H9 (cell line): ENCODE measurements at regions not wholly inside any gene's neighbourhood (a gene's known extent, or its start where the extent isn't known, plus 50 kb on each side); places are given as distances from the start of the nearest gene placed in this dataset.

ENCODE experiments used
- DNase-seq: peaks from one replicate; pipeline ENCODE4 v3.0.0-alpha.2; 2017
- H2AFZ ChIP-seq: one replicate; pipeline ENCODE4 v1.6.1; 2013; ENCODE audit warnings: mild to moderate bottlenecking, low read length, control low read depth, moderate library complexity
- H2AK5ac ChIP-seq: 2 replicates; pipeline ENCODE4 v1.6.1; 2013; ENCODE audit warnings: low read length, control low read depth, mixed read lengths; ENCODE audit not compliant: insufficient read length
- H2BK120ac ChIP-seq: one replicate; pipeline ENCODE4 v1.6.1; 2013; ENCODE audit warnings: low read depth, mild to moderate bottlenecking, low read length, control low read depth, inconsistent platforms; ENCODE audit not compliant: poor library complexity, severe bottlenecking
- H2BK12ac ChIP-seq: 2 replicates; pipeline ENCODE4 v1.6.1; 2013; ENCODE audit warnings: low read length, control low read depth, mixed read lengths, low read depth; ENCODE audit not compliant: insufficient read length
- H2BK15ac ChIP-seq: 2 replicates; pipeline ENCODE4 v1.6.1; 2013; ENCODE audit warnings: low read depth, low read length, control low read depth
- H2BK20ac ChIP-seq: one replicate; pipeline ENCODE4 v1.6.1; 2013; ENCODE audit warnings: low read depth, mild to moderate bottlenecking, low read length, control low read depth, inconsistent platforms; ENCODE audit not compliant: poor library complexity, severe bottlenecking
- H2BK5ac ChIP-seq: 2 replicates; pipeline ENCODE4 v1.6.1; 2013; ENCODE audit warnings: low read length, control low read depth, mixed read lengths; ENCODE audit not compliant: insufficient read length
- H3K14ac ChIP-seq: 2 replicates; pipeline ENCODE4 v1.6.1; 2013; ENCODE audit warnings: low read length, control low read depth; ENCODE audit not compliant: insufficient read depth
- H3K18ac ChIP-seq: 2 replicates; pipeline ENCODE4 v1.6.1; 2013; ENCODE audit warnings: low read depth, mild to moderate bottlenecking, mixed read lengths, low read length, control low read depth; ENCODE audit not compliant: insufficient read length
- H3K23ac ChIP-seq: 2 replicates; pipeline ENCODE4 v1.6.1; 2013; ENCODE audit warnings: low read length, control low read depth, mixed read lengths, low read depth; ENCODE audit not compliant: insufficient read length
- H3K23me2 ChIP-seq: 2 replicates; pipeline ENCODE4 v1.6.1; 2013; ENCODE audit warnings: low read depth, mild to moderate bottlenecking, mixed read lengths, low read length, control low read depth; ENCODE audit not compliant: insufficient read length, poor library complexity, severe bottlenecking
- H3K27ac ChIP-seq: 2 replicates; pipeline ENCODE4 v1.5.1; 2013; ENCODE audit warnings: low read length, control low read depth, mixed read lengths, low read depth; ENCODE audit not compliant: insufficient read length
- H3K27me3 ChIP-seq: 2 replicates; pipeline ENCODE4 v1.6.1; 2013; ENCODE audit warnings: low read length, control low read depth, inconsistent platforms; ENCODE audit not compliant: insufficient read depth
- H3K4ac ChIP-seq: 2 replicates; pipeline ENCODE4 v1.6.1; 2013; ENCODE audit warnings: low read depth, mild to moderate bottlenecking, control low read depth, inconsistent platforms, low read length, moderate library complexity
- H3K4me1 ChIP-seq: 2 replicates; pipeline ENCODE4 v1.6.1; 2013; ENCODE audit warnings: low read length, control low read depth, inconsistent platforms; ENCODE audit not compliant: insufficient read depth
- H3K4me2 ChIP-seq: 2 replicates; pipeline ENCODE4 v1.6.1; 2013; ENCODE audit warnings: low read length, control low read depth, mixed read lengths; ENCODE audit not compliant: insufficient read length, insufficient read depth
- H3K56ac ChIP-seq: 2 replicates; pipeline ENCODE4 v1.6.1; 2013; ENCODE audit warnings: low read depth, mild to moderate bottlenecking, mixed read lengths, low read length, control low read depth; ENCODE audit not compliant: insufficient read length
- H3K79me1 ChIP-seq: 2 replicates; pipeline ENCODE4 v1.6.1; 2013; ENCODE audit warnings: low read depth, mild to moderate bottlenecking, moderate library complexity, low read length, control low read depth, inconsistent platforms; ENCODE audit not compliant: insufficient read depth, poor library complexity, severe bottlenecking
- H3K79me2 ChIP-seq: 2 replicates; pipeline ENCODE4 v1.6.1; 2013; ENCODE audit warnings: low read length, control low read depth, inconsistent platforms; ENCODE audit not compliant: insufficient read depth
- H3K9ac ChIP-seq: 2 replicates; pipeline ENCODE4 v1.6.1; 2013; ENCODE audit warnings: low read length, control low read depth, mixed read lengths; ENCODE audit not compliant: insufficient read length; ENCODE audit errors: extremely low read depth
- H3K9me3 ChIP-seq: one replicate; pipeline ENCODE4 v1.6.1; 2013; ENCODE audit warnings: low read depth, low read length, inconsistent platforms; ENCODE audit not compliant: control insufficient read depth
- H3T11ph ChIP-seq: one replicate; pipeline ENCODE4 v1.6.1; 2013; ENCODE audit warnings: mild to moderate bottlenecking, low read length, control low read depth, inconsistent platforms
- H4K20me1 ChIP-seq: one replicate; pipeline ENCODE4 v1.6.1; 2013; ENCODE audit not compliant: control insufficient read depth, insufficient read length, insufficient read depth
- H4K5ac ChIP-seq: 2 replicates; pipeline ENCODE4 v1.6.1; 2013; ENCODE audit warnings: low read depth, mild to moderate bottlenecking, mixed read lengths, low read length, control low read depth; ENCODE audit not compliant: insufficient read length
- H4K8ac ChIP-seq: replicated peaks from 2 replicates; pipeline ENCODE4 v1.6.1; 2013; ENCODE audit warnings: low read length, control low read depth, mixed read lengths, low read depth; ENCODE audit not compliant: insufficient read length
- H4K91ac ChIP-seq: 2 replicates; pipeline ENCODE4 v1.6.1; 2013; ENCODE audit warnings: low read depth, mild to moderate bottlenecking, moderate library complexity, mixed read lengths, low read length, control low read depth; ENCODE audit not compliant: insufficient read length
- H3K27ac Mint-ChIP-seq, 3 experiments: 2 replicates in 2 of 3; 3 replicates in 1 of 3; pipeline ENCODE4 v1.8.0; 2020 to 2021; ENCODE audit warnings: mixed read lengths in 3 of 3, mild to moderate bottlenecking in 1 of 3, moderate library complexity in 1 of 3
- H3K27me3 Mint-ChIP-seq: 2 replicates; pipeline ENCODE4 v1.8.0; 2021; ENCODE audit warnings: low read depth, mild to moderate bottlenecking, moderate library complexity, mixed read lengths
- H3K36me3 Mint-ChIP-seq, 3 experiments: 2 replicates in 2 of 3; 3 replicates in 1 of 3; pipeline ENCODE4 v1.8.0; 2020 to 2021; ENCODE audit warnings: low read depth in 3 of 3, mixed read lengths in 3 of 3; ENCODE audit not compliant: insufficient read depth in 1 of 3
- H3K4me1 Mint-ChIP-seq, 2 experiments: 2 replicates each; pipeline ENCODE4 v1.8.0; 2020; ENCODE audit warnings: mixed read lengths in 2 of 2
- H3K4me3 Mint-ChIP-seq, 2 experiments: 2 replicates in 1 of 2; 3 replicates in 1 of 2; pipeline ENCODE4 v1.8.0; 2020 to 2021; ENCODE audit warnings: mild to moderate bottlenecking in 2 of 2, mixed read lengths in 2 of 2, moderate library complexity in 1 of 2
- H3K9me3 Mint-ChIP-seq, 2 experiments: 2 replicates in 1 of 2; 3 replicates in 1 of 2; pipeline ENCODE4 v1.8.0; 2020; ENCODE audit warnings: mild to moderate bottlenecking in 2 of 2, mixed read lengths in 2 of 2, moderate library complexity in 1 of 2
- TF ChIP-seq, protein P1 (sequence below): fragments of 200-600 bp; sonication (generic); conservative IDR thresholded peaks from 3 replicates; pipeline ENCODE4 v1.8.0; 2021; ENCODE audit warnings: antibody characterized with exemption, mild to moderate bottlenecking

DNA sequence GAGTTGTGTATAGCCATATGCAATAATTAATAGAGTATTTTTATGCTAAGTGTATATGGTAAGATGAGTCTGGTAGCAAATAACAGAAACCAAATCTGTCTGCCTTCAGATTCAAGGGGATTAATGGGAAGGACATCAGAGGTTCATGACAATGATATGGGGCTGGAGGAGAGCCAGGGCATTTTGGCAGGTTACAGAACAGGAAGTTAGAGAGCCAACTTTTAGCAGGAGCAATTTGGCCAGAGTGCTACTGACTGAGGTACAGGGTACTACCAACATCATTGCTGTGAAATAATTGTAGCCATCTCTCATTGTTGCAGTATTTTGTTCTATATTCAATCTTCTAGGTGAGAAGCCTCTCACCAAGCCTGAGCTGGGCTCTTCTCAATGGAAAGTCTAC is 210.9 kb upstream of the FAM47A start:
- H3K79me2 ChIP-seq: no peaks in the 10 kb centered on the region
- H3K4ac ChIP-seq: no peak overlapping the region
- no peak overlapping the region for H2BK5ac ChIP-seq
- H3K27ac ChIP-seq: no peak overlapping the region
- no peak overlapping the region for H2AFZ ChIP-seq
- H4K20me1 ChIP-seq: no peaks in the 10 kb centered on the region
- H2BK20ac ChIP-seq: no peak overlapping the region
- H3K4me1 Mint-ChIP-seq: no peaks in the 10 kb centered on the region
- no peaks in the 10 kb centered on the region for H3K23me2 ChIP-seq
- H3K36me3 Mint-ChIP-seq: peaks cover 0 to 2% (median 0%) of the 10 kb centered on the region in 3 experiments; a peak in 1 of 7 replicates
- H2BK12ac ChIP-seq: no peak overlapping the region
- no peak overlapping the region for H2AK5ac ChIP-seq
- no peak overlapping the region for H3K9ac ChIP-seq
- H4K91ac ChIP-seq: no peak overlapping the region
- H3K79me1 ChIP-seq: no peaks in the 10 kb centered on the region
- no peak overlapping the region for H4K5ac ChIP-seq
- no peak overlapping the region for H4K8ac ChIP-seq
- no peaks in the 10 kb centered on the region for H3K27me3 ChIP-seq
- no peak overlapping the region for H3K4me2 ChIP-seq
- no peaks in the 10 kb centered on the region for H3K4me1 ChIP-seq
- H3K9me3 ChIP-seq: no peaks in the 10 kb centered on the region
- H3T11ph ChIP-seq: no peak overlapping the region
- no peak overlapping the region for H3K14ac ChIP-seq
- H3K27me3 Mint-ChIP-seq: no peaks in the 10 kb centered on the region
- peaks cover 9 to 60% of the 10 kb centered on the region in 2 experiments; a peak in 4 of 5 replicates for H3K9me3 Mint-ChIP-seq
- H3K4me3 Mint-ChIP-seq: no peak overlapping the region
- H3K23ac ChIP-seq: no peak overlapping the region
- no peak overlapping the region for H3K18ac ChIP-seq
- H2BK15ac ChIP-seq: no peak overlapping the region
- TF ChIP-seq, protein P1, sequence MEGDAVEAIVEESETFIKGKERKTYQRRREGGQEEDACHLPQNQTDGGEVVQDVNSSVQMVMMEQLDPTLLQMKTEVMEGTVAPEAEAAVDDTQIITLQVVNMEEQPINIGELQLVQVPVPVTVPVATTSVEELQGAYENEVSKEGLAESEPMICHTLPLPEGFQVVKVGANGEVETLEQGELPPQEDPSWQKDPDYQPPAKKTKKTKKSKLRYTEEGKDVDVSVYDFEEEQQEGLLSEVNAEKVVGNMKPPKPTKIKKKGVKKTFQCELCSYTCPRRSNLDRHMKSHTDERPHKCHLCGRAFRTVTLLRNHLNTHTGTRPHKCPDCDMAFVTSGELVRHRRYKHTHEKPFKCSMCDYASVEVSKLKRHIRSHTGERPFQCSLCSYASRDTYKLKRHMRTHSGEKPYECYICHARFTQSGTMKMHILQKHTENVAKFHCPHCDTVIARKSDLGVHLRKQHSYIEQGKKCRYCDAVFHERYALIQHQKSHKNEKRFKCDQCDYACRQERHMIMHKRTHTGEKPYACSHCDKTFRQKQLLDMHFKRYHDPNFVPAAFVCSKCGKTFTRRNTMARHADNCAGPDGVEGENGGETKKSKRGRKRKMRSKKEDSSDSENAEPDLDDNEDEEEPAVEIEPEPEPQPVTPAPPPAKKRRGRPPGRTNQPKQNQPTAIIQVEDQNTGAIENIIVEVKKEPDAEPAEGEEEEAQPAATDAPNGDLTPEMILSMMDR: no peak
- H2BK120ac ChIP-seq: no peak overlapping the region
- no peak overlapping the region for H3K56ac ChIP-seq
- DNase-seq: no peak
- H3K27ac Mint-ChIP-seq: no peak overlapping the region
